ENCODE measurements at regions not wholly inside any gene's neighbourhood (a gene's known extent, or its start where the extent isn't known, plus 50 kb on each side); places are given as distances from the start of the nearest gene placed in this dataset.

DNA sequence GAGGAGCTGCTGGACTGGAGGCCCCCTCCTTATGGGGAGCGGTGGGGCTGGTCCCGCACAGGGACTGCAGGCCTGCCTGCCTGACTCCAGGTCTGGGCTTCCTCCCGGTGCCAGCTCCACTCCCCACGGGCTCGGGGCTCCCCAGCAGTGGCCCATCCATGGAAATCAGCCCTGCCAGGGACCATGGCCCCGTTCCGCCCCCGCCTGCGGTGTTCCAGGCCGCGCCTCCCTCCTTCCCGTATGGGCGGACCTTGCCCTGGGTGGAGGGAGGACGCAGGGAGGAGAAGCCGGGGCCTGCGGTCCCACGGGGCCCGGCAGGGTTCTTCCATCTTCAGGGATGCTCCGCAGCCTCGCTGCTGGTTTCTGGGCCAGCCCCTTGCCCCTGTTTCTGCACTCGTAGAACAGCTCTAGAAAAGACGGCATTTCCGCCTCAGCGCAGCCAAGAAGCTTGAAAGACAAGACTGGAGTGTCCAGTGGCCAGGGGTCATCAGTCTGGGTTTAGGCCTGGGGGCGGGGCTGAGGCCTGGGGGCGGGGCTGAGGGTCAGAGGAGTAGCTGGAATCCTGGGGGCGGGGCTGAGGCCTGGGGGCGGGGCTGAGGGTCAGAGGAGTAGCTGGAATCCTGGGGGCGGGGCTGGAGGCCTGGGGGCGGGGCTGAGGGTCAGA lies 1330.6 kb downstream of the BRD1 start:
- Histone ChIP-seq H3K36me3 (no peaks in the 10 kb centered on the region), H3K4me1 (ENCODE audit: insufficient read depth) (no peaks in the 10 kb centered on the region), H3K4me3 (no peak overlapping the region), H3K27me3 (no peaks in the 10 kb centered on the region), H3K9me3 (no peaks in the 10 kb centered on the region), H3K27ac (no peak overlapping the region)
- no peak for DNase-seq
- 33 to 87% (median 86%) methylated on average over 16 to 27 of the region's 30 CpGs for WGBS, 3 donors
- intact Hi-C loops (cut with DNase I) = loop anchor here in 2 of 4 donors (10.0 kb wide), 2 partner anchors 1642 to 1702 kb away; no protein-coding TSS in a partner anchor
- TF ChIP-seq EP300 (IDR thresholded peaks at IDR 0.05) (no peak), POLR2A (IDR thresholded peaks at IDR 0.05) (no peak)
- TF ChIP-seq, protein P1, sequence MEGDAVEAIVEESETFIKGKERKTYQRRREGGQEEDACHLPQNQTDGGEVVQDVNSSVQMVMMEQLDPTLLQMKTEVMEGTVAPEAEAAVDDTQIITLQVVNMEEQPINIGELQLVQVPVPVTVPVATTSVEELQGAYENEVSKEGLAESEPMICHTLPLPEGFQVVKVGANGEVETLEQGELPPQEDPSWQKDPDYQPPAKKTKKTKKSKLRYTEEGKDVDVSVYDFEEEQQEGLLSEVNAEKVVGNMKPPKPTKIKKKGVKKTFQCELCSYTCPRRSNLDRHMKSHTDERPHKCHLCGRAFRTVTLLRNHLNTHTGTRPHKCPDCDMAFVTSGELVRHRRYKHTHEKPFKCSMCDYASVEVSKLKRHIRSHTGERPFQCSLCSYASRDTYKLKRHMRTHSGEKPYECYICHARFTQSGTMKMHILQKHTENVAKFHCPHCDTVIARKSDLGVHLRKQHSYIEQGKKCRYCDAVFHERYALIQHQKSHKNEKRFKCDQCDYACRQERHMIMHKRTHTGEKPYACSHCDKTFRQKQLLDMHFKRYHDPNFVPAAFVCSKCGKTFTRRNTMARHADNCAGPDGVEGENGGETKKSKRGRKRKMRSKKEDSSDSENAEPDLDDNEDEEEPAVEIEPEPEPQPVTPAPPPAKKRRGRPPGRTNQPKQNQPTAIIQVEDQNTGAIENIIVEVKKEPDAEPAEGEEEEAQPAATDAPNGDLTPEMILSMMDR (IDR thresholded peaks at IDR 0.05) = no peak

DNA sequence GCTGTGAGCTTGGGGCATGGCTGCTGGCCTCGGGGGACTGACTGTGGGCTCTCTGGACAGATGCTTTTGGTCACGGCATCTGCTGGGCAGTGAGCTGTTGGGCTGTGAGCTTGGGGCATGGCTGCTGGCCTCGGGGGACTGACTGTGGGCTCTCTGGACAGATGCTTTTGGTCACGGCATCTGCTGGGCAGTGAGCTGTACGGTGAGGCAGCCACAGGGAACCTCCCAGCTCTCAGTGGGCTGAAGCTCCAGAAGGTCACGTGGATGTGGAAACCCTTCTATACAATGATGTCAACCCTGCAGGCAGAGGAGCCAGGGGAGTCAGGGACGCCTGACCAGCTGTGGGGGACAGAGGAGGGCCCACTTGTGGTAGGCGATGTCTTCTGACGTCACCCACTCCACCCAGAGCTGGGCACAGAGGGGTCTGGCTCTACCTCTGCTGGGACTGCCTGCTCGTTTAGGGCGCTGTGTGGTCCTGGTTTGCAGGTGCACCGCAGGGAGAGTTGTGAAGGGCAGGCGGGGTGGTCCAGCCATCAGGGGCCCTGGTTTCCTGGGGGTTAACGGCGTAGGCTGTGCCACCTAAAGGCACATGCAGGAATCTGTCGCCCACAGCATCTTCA lies 1331.3 kb downstream of the BRD1 start:
- no peak overlapping the region for H3K27ac ChIP-seq
- no peaks in the 10 kb centered on the region for H3K27me3 ChIP-seq
- 85 to 88% (median 86%) methylated on average over 16 of the region's 16 CpGs for WGBS, 3 donors

DNA sequence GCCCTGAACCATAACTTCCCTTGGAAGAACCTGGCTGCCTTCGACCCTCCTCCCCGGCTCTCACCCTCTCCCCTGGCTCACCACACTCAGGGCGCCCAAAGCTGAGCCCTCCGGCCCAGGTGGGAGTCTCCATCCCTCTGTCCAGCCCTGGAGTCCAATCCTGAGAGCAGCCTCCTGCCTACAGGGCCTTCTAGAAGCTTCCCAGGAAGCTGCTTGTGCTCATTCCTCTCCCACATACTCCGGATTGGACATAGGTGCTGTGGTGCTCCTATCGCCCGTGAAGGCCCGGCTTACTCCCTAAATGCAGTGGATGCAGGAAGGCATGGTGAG lies 1332.0 kb downstream of the BRD1 start:
- Histone ChIP-seq H3K9me3 (no peaks in the 10 kb centered on the region), H3K4me3 (no peak overlapping the region), H3K27me3 (no peaks in the 10 kb centered on the region), H3K27ac (no peak overlapping the region), H3K4me1 (ENCODE audit: insufficient read depth) (peaks cover 5% of the 10 kb centered on the region), H3K36me3 (no peaks in the 10 kb centered on the region)
- peak in 1 of 5 donors; percentile 13 for DNase-seq
- TF ChIP-seq EP300 (IDR thresholded peaks at IDR 0.05) = no peak
- TF ChIP-seq, protein P1 (IDR thresholded peaks at IDR 0.05) = no peak
- no peak for TF ChIP-seq POLR2A (IDR thresholded peaks at IDR 0.05)
- intact Hi-C loops (cut with DNase I) = loop anchor here in 2 of 4 donors (10.0 kb wide), 2 partner anchors 1641 to 1701 kb away; no protein-coding TSS in a partner anchor
- 87 to 93% (median 93%) methylated on average over 8 of the region's 8 CpGs for WGBS, 3 donors

More for the DNA sequence above, 1331.3 kb downstream of the BRD1 start:
- H3K36me3 ChIP-seq = no peaks in the 10 kb centered on the region
- intact Hi-C loops (cut with DNase I) = loop anchor here in 2 of 4 donors (10.0 kb wide), 2 partner anchors 1642 to 1702 kb away; no protein-coding TSS in a partner anchor
- H3K9me3 ChIP-seq = no peaks in the 10 kb centered on the region
- H3K4me3 ChIP-seq = no peak overlapping the region
- no peak for TF ChIP-seq EP300 (IDR thresholded peaks at IDR 0.05)
- TF ChIP-seq, protein P1 (IDR thresholded peaks at IDR 0.05) = no peak
- no peak for TF ChIP-seq POLR2A (IDR thresholded peaks at IDR 0.05)
- DNase-seq = peak in 1 of 5 donors; percentile 19
- peaks cover under 1% of the 10 kb centered on the region for H3K4me1 ChIP-seq (ENCODE audit: insufficient read depth)

DNA sequence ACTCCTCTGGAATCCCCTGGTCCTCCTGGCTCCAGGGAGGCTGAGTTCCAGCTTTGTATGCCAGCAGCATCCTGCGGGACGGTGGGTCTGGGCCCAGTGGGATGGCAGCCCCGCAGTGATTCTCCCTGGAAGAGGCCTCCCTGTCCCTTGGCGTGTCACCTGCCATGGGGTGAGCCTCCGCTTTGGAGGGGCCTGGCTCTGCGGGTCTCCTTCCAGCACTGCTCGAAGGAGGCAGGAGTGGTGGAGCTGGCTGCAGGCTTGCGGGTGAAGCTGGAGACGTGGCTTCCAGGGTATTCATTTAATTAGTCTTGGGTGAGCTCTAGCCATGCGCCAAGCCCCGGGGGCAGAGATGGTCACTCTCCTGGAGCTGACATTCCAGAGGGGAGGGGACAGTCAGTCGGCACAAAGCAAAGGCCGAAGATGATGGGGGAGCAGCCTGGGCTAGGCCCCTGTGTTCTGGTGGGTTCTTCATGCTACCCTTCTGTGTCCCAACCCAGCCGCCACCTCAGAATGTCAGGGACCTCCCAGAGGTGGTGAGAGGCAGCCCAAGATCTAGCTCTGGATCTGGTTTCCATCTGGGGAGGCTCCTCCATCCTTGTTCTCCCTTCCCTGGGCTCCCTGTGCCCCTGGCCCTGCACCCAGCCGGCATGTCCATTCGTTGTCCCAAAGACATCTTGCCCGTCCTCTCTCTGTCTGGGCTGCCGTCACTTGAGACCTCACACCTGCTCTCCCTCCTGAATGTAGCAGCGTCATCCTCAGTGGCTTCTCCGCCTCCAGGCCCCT lies 1332.5 kb downstream of the BRD1 start:
- peak in 3 of 5 donors; percentile 10 to 19 (median 14) for DNase-seq
- intact Hi-C loops (cut with DNase I) = loop anchor here in 3 of 4 donors (5.0 to 10.0 kb wide), 3 partner anchors 1640 to 1700 kb away; no protein-coding TSS in a partner anchor
- H3K27me3 ChIP-seq = no peaks in the 10 kb centered on the region
- TF ChIP-seq POLR2A (IDR thresholded peaks at IDR 0.05) (no peak), EP300 (IDR thresholded peaks at IDR 0.05) (no peak)
- TF ChIP-seq, protein P1 (IDR thresholded peaks at IDR 0.05) = no peak
- H3K4me3 ChIP-seq = no peak overlapping the region
- peaks cover 5% of the 10 kb centered on the region for H3K4me1 ChIP-seq (ENCODE audit: insufficient read depth)
- no peaks in the 10 kb centered on the region for H3K9me3 ChIP-seq
- no peak overlapping the region for H3K27ac ChIP-seq
- WGBS, 3 donors = 86 to 89% (median 88%) methylated on average over 19 to 20 of the region's 20 CpGs
- H3K36me3 ChIP-seq = no peaks in the 10 kb centered on the region
